ENCODE measurements at regions not wholly inside any gene's neighbourhood (a gene's known extent, or its start where the extent isn't known, plus 50 kb on each side); places are given as distances from the start of the nearest gene placed in this dataset.

DNA sequence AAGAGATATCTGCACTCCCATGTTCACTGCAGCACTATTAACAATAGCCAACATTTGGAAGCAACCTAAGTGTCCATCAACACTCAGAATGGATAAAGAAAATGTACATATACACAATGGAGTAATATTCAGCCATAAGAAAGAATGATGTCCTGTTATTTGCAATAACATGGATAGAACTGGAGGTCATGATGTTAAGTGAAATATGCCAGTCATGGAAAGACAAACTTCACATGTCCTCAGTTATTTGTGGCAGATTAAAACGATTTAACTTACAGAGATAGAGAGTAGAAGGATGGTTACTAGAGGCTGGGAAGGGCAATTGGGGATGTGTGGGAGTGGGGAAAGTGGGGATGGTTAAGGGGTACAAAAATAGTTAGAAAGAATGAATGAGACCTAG, 110.3 kb upstream of the PCSK5 start:
- ChIA-PET CTCF (no interaction called here), POLR2A (no interaction called here)
- Histone ChIP-seq H3K9me3 (ENCODE audit: control insufficient read depth, insufficient read depth, low read length) (peaks cover 5% of the 10 kb centered on the region; the same call in 1 of the 2 replicates), H3K27me3 (ENCODE audit: control insufficient read depth, insufficient read depth, low read length) (no peaks in the 10 kb centered on the region), H3K27ac (ENCODE audit: low read depth, low read length) (no peak overlapping the region), H3K4me3 (ENCODE audit: low read depth, low read length) (no peak overlapping the region)
- DNase-seq (ENCODE audit: low read depth, low spot score), result no peak
- no peak for TF ChIP-seq CTCF (IDR thresholded peaks at IDR 0.05; ENCODE audit: low read depth, low read length)

GRCh38 chr9:75788006-75788634, 102.4 kb upstream of the PCSK5 start:
- H3K27ac ChIP-seq (ENCODE audit: low read depth, low read length), result no peak overlapping the region
- H3K27me3 ChIP-seq (ENCODE audit: control insufficient read depth, insufficient read depth, low read length), result no peaks in the 10 kb centered on the region
- ChIA-PET POLR2A (no interaction called here), CTCF (no interaction called here)
- no peak overlapping the region for H3K4me3 ChIP-seq (ENCODE audit: low read depth, low read length)
- no peak for DNase-seq (ENCODE audit: low read depth, low spot score)
- H3K9me3 ChIP-seq (ENCODE audit: control insufficient read depth, insufficient read depth, low read length), result no peaks in the 10 kb centered on the region; the same call in 1 of the 2 replicates
- no peak for TF ChIP-seq CTCF (IDR thresholded peaks at IDR 0.05; ENCODE audit: low read depth, low read length)

DNA sequence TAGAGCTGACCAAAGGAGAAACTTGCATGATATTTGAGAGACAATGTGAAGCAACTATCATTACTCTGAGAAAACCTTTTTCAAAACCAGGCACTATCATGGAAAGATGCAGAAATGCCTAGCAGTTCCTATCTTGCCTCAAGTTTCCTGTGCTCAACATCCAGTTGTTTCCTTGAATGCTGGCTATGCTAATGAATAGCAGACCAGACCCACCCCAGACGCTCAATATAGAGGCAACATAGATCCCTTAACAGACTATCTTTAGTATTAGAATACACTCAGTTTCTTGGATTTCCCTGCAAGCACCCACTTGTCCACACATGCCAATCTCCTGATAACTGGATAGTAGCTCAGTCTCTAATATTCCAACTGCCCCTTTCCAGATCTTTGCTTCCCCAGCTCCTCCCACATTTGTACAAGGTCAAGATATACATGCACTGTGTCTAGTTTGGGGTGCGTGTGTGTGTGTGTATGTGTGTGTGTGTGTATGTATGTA, 93.3 kb upstream of the PCSK5 start:
- ChIA-PET CTCF (no interaction called here), POLR2A (no interaction called here)
- H3K27ac ChIP-seq (ENCODE audit: low read depth, low read length), result no peak overlapping the region
- H3K9me3 ChIP-seq (ENCODE audit: control insufficient read depth, insufficient read depth, low read length), result peaks cover 3% of the 10 kb centered on the region
- no peak for DNase-seq (ENCODE audit: low read depth, low spot score)
- no peaks in the 10 kb centered on the region for H3K27me3 ChIP-seq (ENCODE audit: control insufficient read depth, insufficient read depth, low read length)
- no peak overlapping the region for H3K4me3 ChIP-seq (ENCODE audit: low read depth, low read length)
- TF ChIP-seq CTCF (IDR thresholded peaks at IDR 0.05; ENCODE audit: low read depth, low read length), result no peak

- TF ChIP-seq CTCF (IDR thresholded peaks at IDR 0.05; ENCODE audit: low read depth, low read length), result no peak
- POLR2A ChIA-PET, result no interaction called here
- no peak for DNase-seq (ENCODE audit: low read depth, low spot score)
- CTCF ChIA-PET, result no interaction called here
- Histone ChIP-seq H3K27ac (ENCODE audit: low read depth, low read length) (no peak overlapping the region), H3K4me3 (ENCODE audit: low read depth, low read length) (no peak overlapping the region), H3K27me3 (ENCODE audit: control insufficient read depth, insufficient read depth, low read length) (no peaks in the 10 kb centered on the region), H3K9me3 (ENCODE audit: control insufficient read depth, insufficient read depth, low read length) (peaks cover 3% of the 10 kb centered on the region)
These were observed 92.0 kb upstream of the PCSK5 start for GRCh38 chr9:75798505-75798904.

DNA sequence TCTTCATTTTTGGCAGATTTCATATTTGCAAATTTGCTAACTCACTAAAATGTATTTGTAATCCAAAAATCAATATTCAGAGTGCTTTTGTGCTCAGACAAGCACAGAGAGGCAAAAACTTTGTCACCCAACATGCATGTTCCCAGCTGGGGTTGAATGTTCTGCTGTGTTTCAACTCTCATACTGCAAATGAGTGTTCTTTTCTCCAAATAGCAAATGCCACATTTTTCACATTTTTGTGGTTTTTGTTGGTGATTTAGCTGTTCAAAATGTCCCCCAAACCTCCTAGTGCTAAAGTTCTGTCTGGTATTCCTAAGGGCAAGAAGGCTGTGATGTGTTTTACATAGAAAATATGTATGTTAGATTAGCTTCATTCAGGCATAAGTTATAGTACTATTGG, 87.3 kb upstream of the PCSK5 start:
- DNase-seq (ENCODE audit: low read depth, low spot score), result no peak
- CTCF ChIA-PET, result no interaction called here
- Histone ChIP-seq H3K4me3 (ENCODE audit: low read depth, low read length) (no peak overlapping the region), H3K9me3 (ENCODE audit: control insufficient read depth, insufficient read depth, low read length) (peaks cover 3% of the 10 kb centered on the region), H3K27me3 (ENCODE audit: control insufficient read depth, insufficient read depth, low read length) (no peaks in the 10 kb centered on the region), H3K27ac (ENCODE audit: low read depth, low read length) (no peak overlapping the region)
- no peak for TF ChIP-seq CTCF (IDR thresholded peaks at IDR 0.05; ENCODE audit: low read depth, low read length)
- POLR2A ChIA-PET, result no interaction called here

All from AG04450 (cell line).